ENCODE measurements at regions not wholly inside any gene's neighbourhood (a gene's known extent, or its start where the extent isn't known, plus 50 kb on each side); places are given as distances from the start of the nearest gene placed in this dataset.

DNA sequence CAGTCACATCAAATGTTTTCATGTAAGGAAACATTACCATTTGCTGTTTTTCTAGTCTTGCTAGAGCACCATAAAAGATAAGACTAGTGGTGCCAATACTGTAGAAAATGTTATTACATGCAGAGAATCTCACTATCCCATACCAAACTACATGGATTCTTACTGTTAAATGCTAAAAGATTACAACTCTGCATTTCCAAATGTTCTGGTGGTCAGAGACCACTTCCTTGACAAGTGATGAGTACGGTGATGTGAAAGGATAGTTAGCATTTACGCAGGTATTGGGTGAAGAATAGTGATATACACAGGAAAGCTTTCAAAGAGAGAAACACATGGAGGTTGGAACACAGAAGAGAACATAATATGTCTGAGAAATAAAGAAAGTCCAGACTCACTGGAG is 98.2 kb downstream of the GGTLC2 start:
- no peak for TF ChIP-seq POLR2A (IDR thresholded peaks at IDR 0.05; ENCODE audit: low read length)
- TF ChIP-seq GATA1 (IDR thresholded peaks at IDR 0.05; ENCODE audit: low read depth, low read length): no peak
